ENCODE measurements at regions not wholly inside any gene's neighbourhood (a gene's known extent, or its start where the extent isn't known, plus 50 kb on each side); places are given as distances from the start of the nearest gene placed in this dataset.

GRCh38 chr5:173667702-173668101, 51.3 kb upstream of the BOD1 start:
- in situ Hi-C loops (cut with MboI; ENCODE audit: low pct_ligation_motif_present in 1 of 4, low pct_unique_long_range_greater_than_20kb in 1 of 4, low sequenced_read_pairs in 3 of 4) (no loop called here), intact Hi-C loops (cut with DNase I; ENCODE audit: low total_unique reads) (no loop called here)
- TF ChIP-seq, protein P1, sequence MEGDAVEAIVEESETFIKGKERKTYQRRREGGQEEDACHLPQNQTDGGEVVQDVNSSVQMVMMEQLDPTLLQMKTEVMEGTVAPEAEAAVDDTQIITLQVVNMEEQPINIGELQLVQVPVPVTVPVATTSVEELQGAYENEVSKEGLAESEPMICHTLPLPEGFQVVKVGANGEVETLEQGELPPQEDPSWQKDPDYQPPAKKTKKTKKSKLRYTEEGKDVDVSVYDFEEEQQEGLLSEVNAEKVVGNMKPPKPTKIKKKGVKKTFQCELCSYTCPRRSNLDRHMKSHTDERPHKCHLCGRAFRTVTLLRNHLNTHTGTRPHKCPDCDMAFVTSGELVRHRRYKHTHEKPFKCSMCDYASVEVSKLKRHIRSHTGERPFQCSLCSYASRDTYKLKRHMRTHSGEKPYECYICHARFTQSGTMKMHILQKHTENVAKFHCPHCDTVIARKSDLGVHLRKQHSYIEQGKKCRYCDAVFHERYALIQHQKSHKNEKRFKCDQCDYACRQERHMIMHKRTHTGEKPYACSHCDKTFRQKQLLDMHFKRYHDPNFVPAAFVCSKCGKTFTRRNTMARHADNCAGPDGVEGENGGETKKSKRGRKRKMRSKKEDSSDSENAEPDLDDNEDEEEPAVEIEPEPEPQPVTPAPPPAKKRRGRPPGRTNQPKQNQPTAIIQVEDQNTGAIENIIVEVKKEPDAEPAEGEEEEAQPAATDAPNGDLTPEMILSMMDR (IDR thresholded peaks at IDR 0.05) = no peak
- TF ChIP-seq POLR2AphosphoS5 (IDR thresholded peaks at IDR 0.05) = no peak
- TF ChIP-seq EP300 (IDR thresholded peaks at IDR 0.05; ENCODE audit: low read depth) = no peak
- TF ChIP-seq POLR2A (IDR thresholded peaks at IDR 0.05) = no peak
- Histone ChIP-seq H3K36me3 (no peaks in the 10 kb centered on the region), H3K4me3 (no peak overlapping the region), H3K4me1 (no peaks in the 10 kb centered on the region), H3K27ac (no peak overlapping the region), H3K27me3 (no peaks in the 10 kb centered on the region), H3K9me3 (no peaks in the 10 kb centered on the region)
- 84% methylated on average over 7 of the region's 7 CpGs; no CpG with 5 or more reads in 1 of the 2 donors for WGBS, 2 donors (ENCODE audit: low coverage in 1 of 2)
- no peak for DNase-seq

DNA sequence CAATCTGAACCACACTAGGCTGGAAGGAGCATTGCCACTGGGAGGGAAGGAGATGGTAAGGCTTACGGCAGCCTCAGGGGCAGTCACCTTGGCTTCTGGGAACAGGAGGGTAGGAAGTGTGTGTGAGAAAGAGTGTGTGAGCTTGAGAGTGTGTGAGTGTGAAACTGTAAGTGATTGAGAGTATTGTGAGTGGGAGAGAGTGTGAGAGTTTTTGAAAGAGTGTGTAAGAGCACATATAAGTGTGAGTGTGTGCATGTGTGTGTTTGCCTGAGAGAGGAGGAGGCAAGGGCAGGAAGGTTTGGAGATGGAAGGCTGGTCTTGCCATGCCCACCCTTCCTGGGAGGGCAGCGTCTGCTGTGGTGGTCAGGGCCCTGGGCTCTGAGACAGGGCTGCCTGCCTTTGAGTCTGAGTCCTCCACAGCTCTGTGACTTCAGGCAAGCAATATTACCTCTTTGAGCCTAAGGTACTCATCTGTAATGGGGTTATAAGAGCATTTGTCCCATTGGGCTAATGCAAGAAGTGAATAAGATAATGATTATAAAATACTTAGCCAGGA, 51.9 kb upstream of the BOD1 start:
- Histone ChIP-seq H3K27me3 (no peaks in the 10 kb centered on the region), H3K4me1 (no peaks in the 10 kb centered on the region), H3K9me3 (no peaks in the 10 kb centered on the region), H3K27ac (no peak overlapping the region), H3K36me3 (no peaks in the 10 kb centered on the region), H3K4me3 (no peak overlapping the region)
- no peak for DNase-seq
- intact Hi-C loops (cut with DNase I; ENCODE audit: low total_unique reads) (no loop called here), in situ Hi-C loops (cut with MboI; ENCODE audit: low pct_ligation_motif_present in 1 of 4, low pct_unique_long_range_greater_than_20kb in 1 of 4, low sequenced_read_pairs in 3 of 4) (no loop called here)
- TF ChIP-seq EP300 (IDR thresholded peaks at IDR 0.05; ENCODE audit: low read depth) (no peak), POLR2AphosphoS5 (IDR thresholded peaks at IDR 0.05) (no peak), POLR2A (IDR thresholded peaks at IDR 0.05) (no peak)
- TF ChIP-seq, protein P1 (IDR thresholded peaks at IDR 0.05) = no peak
- 96% methylated on average over 2 of the region's 2 CpGs; no CpG with 5 or more reads in 1 of the 2 donors for WGBS, 2 donors (ENCODE audit: low coverage in 1 of 2)

DNA sequence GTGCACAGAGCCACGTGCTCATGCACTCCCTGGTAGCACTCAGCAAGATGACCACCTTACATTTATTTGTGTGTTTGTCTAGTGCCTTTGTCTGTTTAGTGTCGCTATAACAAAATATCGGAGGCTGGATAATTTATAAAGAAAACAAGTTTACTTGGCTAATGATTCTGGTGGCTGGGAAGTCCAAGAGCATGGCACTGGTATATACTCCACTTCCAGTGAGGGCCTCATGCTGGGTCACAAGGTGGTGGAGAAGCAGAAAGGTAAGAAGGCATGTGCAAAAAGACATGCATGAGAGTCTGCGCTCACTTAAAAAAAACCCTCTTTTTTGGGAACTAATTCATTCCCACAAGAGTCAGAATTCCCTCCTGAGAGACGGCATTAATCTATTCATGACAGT, 52.5 kb upstream of the BOD1 start:
- Histone ChIP-seq H3K4me1 (no peaks in the 10 kb centered on the region), H3K9me3 (no peaks in the 10 kb centered on the region), H3K27ac (no peak overlapping the region), H3K36me3 (no peaks in the 10 kb centered on the region), H3K4me3 (no peak overlapping the region), H3K27me3 (no peaks in the 10 kb centered on the region)
- in situ Hi-C loops (cut with MboI; ENCODE audit: low pct_ligation_motif_present in 1 of 4, low pct_unique_long_range_greater_than_20kb in 1 of 4, low sequenced_read_pairs in 3 of 4) = no loop called here
- WGBS, 2 donors (ENCODE audit: low coverage in 1 of 2) = 90 to 94% methylated on average over 3 to 5 of the region's 5 CpGs
- intact Hi-C loops (cut with DNase I; ENCODE audit: low total_unique reads) = no loop called here
- no peak for DNase-seq
- no peak for TF ChIP-seq POLR2A (IDR thresholded peaks at IDR 0.05)
- no peak for TF ChIP-seq EP300 (IDR thresholded peaks at IDR 0.05; ENCODE audit: low read depth)

DNA sequence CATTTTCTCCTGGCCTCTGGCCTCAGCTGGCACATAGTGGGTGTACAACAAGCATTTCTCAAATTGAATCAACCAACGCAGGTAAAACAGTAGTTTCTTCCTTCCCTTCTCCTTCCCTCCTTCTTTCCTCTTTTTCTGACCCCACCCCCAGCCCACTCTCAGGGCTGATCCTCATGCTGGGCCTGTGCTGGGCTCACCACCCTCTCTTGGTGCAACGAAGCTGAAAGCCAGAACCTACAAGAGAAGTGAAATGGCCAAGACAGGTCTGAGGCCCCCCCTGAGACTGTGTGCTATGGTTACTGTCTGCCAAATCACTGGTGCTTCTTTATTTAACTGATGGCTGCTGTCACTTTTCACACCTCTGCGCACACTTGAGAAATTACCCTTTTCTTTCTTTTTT, 53.0 kb upstream of the BOD1 start:
- no peak overlapping the region for H3K4me3 ChIP-seq
- no peak for DNase-seq
- no peak for TF ChIP-seq POLR2A (IDR thresholded peaks at IDR 0.05)
- TF ChIP-seq, protein P1 (IDR thresholded peaks at IDR 0.05) = no peak
- TF ChIP-seq POLR2AphosphoS5 (IDR thresholded peaks at IDR 0.05) = no peak
- no peak for TF ChIP-seq EP300 (IDR thresholded peaks at IDR 0.05; ENCODE audit: low read depth)
- in situ Hi-C loops (cut with MboI; ENCODE audit: low pct_ligation_motif_present in 1 of 4, low pct_unique_long_range_greater_than_20kb in 1 of 4, low sequenced_read_pairs in 3 of 4) (no loop called here), intact Hi-C loops (cut with DNase I; ENCODE audit: low total_unique reads) (no loop called here)
- no peaks in the 10 kb centered on the region for H3K36me3 ChIP-seq
- 66 to 70% methylated on average over 3 of the region's 3 CpGs for WGBS, 2 donors (ENCODE audit: low coverage in 1 of 2)
- H3K4me1 ChIP-seq = no peaks in the 10 kb centered on the region
- no peaks in the 10 kb centered on the region for H3K27me3 ChIP-seq
- no peaks in the 10 kb centered on the region for H3K9me3 ChIP-seq
- no peak overlapping the region for H3K27ac ChIP-seq

DNA sequence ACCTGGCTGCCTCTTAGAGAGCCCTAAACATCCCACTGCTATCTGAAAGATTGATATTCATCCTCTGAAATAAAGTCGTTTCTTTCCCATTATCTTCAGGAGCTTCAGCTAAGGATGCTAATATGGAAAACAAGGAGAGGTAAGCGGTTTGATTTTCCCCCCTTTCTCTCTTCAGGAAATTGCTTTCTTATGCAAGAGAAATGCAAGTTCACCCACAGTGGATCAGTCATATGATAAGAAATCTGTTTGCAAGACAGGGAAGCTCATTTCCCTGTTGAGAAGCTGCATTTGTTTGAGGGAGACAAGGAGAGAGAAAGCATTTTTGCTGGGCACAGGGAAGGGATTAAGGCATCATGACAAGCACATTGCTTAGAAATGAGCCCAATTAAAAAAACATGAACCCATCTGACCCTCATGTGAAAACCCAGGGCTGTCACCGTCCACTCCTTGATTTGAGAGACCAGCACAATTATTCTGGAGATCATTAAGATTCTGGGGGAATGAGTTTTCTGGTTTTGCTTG, 53.7 kb upstream of the BOD1 start:
- no peaks in the 10 kb centered on the region for H3K36me3 ChIP-seq
- no peak overlapping the region for H3K4me3 ChIP-seq
- intact Hi-C loops (cut with DNase I; ENCODE audit: low total_unique reads) = loop anchor here (5.0 kb wide), 1 partner anchor 177 kb away; no protein-coding TSS in a partner anchor
- no peaks in the 10 kb centered on the region for H3K27me3 ChIP-seq
- no peaks in the 10 kb centered on the region for H3K4me1 ChIP-seq
- TF ChIP-seq EP300 (IDR thresholded peaks at IDR 0.05; ENCODE audit: low read depth) = no peak
- no peak for TF ChIP-seq POLR2AphosphoS5 (IDR thresholded peaks at IDR 0.05)
- in situ Hi-C loops (cut with MboI; ENCODE audit: low pct_ligation_motif_present in 1 of 4, low pct_unique_long_range_greater_than_20kb in 1 of 4, low sequenced_read_pairs in 3 of 4) = no loop called here
- no peak for DNase-seq
- H3K9me3 ChIP-seq = no peaks in the 10 kb centered on the region
- 54 to 73% methylated on average over 3 of the region's 3 CpGs for WGBS, 2 donors (ENCODE audit: low coverage in 1 of 2)
- no peak overlapping the region for H3K27ac ChIP-seq

Measured in transverse colon (tissue), 4 donors.